ENCODE measurements at regions not wholly inside any gene's neighbourhood (a gene's known extent, or its start where the extent isn't known, plus 50 kb on each side); places are given as distances from the start of the nearest gene placed in this dataset.

DNA sequence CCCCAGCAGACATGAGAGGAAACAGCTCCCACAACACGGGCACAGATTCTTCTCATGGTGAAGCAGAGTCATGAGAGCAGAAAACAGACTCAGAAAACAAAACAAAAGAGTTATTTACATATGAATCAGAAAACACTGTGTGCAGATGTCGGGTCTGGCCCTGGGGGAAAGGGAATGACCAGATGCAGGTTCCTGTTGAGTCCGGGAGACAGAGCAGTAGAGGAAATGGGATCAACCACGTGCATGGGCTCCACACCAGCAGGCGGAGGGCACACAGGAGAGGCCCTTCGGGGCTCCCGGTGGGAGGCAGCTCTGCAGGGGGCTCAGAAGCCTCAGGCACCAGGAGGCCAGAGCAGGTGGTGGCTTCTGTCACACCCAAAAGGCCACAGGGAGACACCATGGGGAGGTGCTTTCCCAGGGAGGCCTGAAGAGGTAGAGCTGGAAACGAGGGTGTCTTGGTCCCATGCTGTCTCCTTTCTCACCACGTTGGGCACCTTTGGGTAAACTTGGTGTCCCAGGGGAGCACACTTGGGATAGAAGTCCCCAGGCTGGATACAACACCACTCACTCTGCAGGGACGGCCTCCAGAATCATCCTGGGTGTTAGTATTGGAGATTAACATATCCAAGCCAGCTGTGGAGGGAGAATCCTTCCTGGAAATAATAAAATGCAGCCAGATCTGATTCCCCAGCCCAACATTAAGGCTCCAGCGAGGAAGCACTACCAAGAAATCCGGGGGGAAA lies 764.7 kb downstream of the BRD1 start:
- TF ChIP-seq, protein P1, sequence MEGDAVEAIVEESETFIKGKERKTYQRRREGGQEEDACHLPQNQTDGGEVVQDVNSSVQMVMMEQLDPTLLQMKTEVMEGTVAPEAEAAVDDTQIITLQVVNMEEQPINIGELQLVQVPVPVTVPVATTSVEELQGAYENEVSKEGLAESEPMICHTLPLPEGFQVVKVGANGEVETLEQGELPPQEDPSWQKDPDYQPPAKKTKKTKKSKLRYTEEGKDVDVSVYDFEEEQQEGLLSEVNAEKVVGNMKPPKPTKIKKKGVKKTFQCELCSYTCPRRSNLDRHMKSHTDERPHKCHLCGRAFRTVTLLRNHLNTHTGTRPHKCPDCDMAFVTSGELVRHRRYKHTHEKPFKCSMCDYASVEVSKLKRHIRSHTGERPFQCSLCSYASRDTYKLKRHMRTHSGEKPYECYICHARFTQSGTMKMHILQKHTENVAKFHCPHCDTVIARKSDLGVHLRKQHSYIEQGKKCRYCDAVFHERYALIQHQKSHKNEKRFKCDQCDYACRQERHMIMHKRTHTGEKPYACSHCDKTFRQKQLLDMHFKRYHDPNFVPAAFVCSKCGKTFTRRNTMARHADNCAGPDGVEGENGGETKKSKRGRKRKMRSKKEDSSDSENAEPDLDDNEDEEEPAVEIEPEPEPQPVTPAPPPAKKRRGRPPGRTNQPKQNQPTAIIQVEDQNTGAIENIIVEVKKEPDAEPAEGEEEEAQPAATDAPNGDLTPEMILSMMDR (IDR thresholded peaks at IDR 0.05): no peak
- H3K36me3 ChIP-seq: no peaks in the 10 kb centered on the region
- no peak for DNase-seq (ENCODE audit: low spot score)
- H3K27me3 ChIP-seq: no peaks in the 10 kb centered on the region
- no peak overlapping the region for H3K27ac ChIP-seq
- no peaks in the 10 kb centered on the region for H3K4me1 ChIP-seq
- H3K9me3 ChIP-seq: no peaks in the 10 kb centered on the region
- no peak overlapping the region for H3K4me3 ChIP-seq

DNA sequence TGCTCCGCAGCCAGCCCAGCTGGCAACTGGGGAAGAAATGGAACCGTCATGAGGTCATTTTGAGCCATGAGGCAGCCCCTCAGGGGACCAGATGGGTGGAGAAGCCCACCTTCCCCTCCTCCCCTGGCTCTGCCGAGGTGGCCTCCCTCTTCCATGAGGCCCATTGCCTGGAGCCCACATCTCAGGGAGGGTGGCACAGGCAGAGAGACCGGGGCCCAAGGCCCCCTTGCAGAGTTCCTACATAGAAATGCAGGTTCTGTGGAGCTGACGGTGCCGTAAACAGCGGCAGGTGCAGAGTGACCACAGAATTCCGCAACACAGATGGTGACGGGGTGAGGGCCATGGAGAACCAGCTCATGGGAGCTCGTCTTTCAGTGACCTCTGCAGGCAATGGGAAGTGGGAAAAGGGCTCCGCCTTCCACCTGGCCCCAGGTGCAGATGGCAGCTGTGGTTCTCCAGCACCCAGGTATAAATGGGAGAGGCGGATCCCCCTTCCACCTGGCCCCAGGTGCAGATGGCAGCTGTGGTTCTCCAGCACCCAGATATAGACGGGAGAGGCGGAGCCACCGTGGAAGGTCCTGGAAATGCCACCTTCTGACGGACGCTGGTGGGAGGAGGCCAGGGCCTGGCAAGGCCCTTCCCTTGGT lies 765.4 kb downstream of the BRD1 start:
- DNase-seq (ENCODE audit: low spot score): no peak
- Histone ChIP-seq H3K36me3 (no peaks in the 10 kb centered on the region), H3K27me3 (no peaks in the 10 kb centered on the region), H3K4me3 (no peak overlapping the region), H3K4me1 (no peaks in the 10 kb centered on the region), H3K27ac (no peak overlapping the region), H3K9me3 (no peaks in the 10 kb centered on the region)
- TF ChIP-seq, protein P1 (IDR thresholded peaks at IDR 0.05): no peak

DNA sequence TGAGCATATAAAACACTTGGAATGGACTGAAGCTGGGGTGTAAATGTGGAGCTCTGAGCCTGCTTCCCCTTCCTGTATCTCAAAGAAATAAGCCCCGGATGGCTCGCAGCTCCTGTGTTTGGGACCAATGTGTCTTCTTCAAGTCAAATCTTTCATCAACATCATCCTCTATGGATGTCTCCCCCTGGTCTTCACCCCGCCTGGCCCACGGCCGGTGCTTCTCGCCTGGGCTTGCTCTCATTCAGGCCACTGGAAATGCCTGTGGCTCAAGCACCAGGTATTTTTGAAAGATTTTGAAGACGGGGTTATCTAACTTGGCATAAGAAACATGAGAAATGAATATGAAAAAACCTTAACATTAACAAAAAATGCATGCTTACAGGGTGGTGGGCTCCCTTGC lies 769.8 kb downstream of the BRD1 start:
- no peaks in the 10 kb centered on the region for H3K4me1 ChIP-seq
- H3K9me3 ChIP-seq: no peaks in the 10 kb centered on the region
- H3K27ac ChIP-seq: no peak overlapping the region
- no peak for DNase-seq (ENCODE audit: low spot score)
- H3K27me3 ChIP-seq: no peaks in the 10 kb centered on the region
- H3K4me3 ChIP-seq: no peak overlapping the region
- H3K36me3 ChIP-seq: no peaks in the 10 kb centered on the region
- TF ChIP-seq, protein P1 (IDR thresholded peaks at IDR 0.05): no peak

DNA sequence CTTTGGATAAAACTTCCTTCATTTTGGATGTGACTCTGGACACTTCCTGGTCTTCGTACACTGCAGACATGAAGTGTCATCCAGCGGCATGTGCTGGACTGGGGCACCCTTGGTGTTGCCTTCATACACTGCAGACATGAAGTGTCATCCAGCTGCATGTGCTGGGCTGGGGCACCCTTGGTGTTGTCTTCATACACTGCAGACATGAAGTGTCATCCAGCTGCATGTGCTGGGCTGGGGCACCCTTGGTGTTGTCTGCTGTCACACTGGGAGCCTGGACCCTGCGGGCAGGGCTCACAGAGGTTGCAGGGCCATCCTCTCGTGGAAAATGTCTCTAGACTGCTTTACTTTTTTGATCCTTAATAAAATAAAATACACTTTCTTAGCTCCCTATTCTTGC lies 771.4 kb downstream of the BRD1 start:
- no peaks in the 10 kb centered on the region for H3K27me3 ChIP-seq

DNA sequence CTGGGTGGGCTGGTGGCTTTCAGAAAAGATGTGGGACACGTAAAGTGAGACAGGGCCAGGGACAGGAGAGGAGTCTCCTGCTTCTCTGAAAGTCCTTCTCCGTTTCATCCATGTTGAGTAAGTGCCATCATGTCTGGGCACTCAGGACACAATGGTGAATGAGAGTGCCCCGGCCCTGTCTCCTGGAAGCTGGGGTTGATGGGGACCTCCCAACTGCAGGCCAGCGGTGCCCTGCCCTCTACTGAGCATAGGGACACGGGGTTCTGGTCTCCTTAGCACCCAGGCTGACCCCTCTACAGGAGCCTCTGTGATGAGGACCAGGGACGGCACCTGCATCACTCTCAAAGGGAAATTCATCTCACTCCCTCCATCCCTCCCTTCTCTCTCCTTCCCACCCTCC lies 772.3 kb downstream of the BRD1 start:
- no peak for DNase-seq (ENCODE audit: low spot score)
- Histone ChIP-seq H3K27ac (no peak overlapping the region), H3K27me3 (no peaks in the 10 kb centered on the region), H3K36me3 (no peaks in the 10 kb centered on the region), H3K4me1 (no peaks in the 10 kb centered on the region), H3K9me3 (no peaks in the 10 kb centered on the region), H3K4me3 (no peak overlapping the region)
- TF ChIP-seq, protein P1 (IDR thresholded peaks at IDR 0.05): no peak

More for the DNA sequence above, 771.4 kb downstream of the BRD1 start:
- H3K27ac ChIP-seq: no peak overlapping the region
- H3K4me3 ChIP-seq: no peak overlapping the region
- no peaks in the 10 kb centered on the region for H3K36me3 ChIP-seq
- no peaks in the 10 kb centered on the region for H3K9me3 ChIP-seq
- H3K4me1 ChIP-seq: no peaks in the 10 kb centered on the region
- DNase-seq (ENCODE audit: low spot score): no peak
- TF ChIP-seq, protein P1 (IDR thresholded peaks at IDR 0.05): no peak

Measured in right atrium auricular region (tissue), 2 donors.